GM23338 (cell line): ENCODE measurements at regions not wholly inside any gene's neighbourhood (a gene's known extent, or its start where the extent isn't known, plus 50 kb on each side); places are given as distances from the start of the nearest gene placed in this dataset.

Experiments used
- CREB1 ChIP-seq: fragments of 250-450 bp; sonication (Bioruptor Pico); IDR thresholded peaks from 2 replicates; pipeline ENCODE4 v1.5.0; 2020; ENCODE audit warnings: low read depth, mild to moderate bottlenecking, moderate library complexity
- EZH2 ChIP-seq: fragments of 200-600 bp; sonication (generic); IDR thresholded peaks from one replicate; pipeline ENCODE4 v1.8.0; 2017; ENCODE audit warnings: antibody characterized with exemption, mild to moderate bottlenecking, low read depth; ENCODE audit not compliant: unreplicated experiment
- EZH2phosphoT487 ChIP-seq: fragments of 200-600 bp; sonication (generic); IDR thresholded peaks from one replicate; pipeline ENCODE4 v1.8.1; 2018; ENCODE audit warnings: antibody characterized with exemption; ENCODE audit not compliant: unreplicated experiment
- JUNB ChIP-seq: IDR thresholded peaks from one replicate; pipeline ENCODE4 v1.6.1; 2016; ENCODE audit warnings: antibody characterized with exemption; ENCODE audit not compliant: unreplicated experiment
- NANOG ChIP-seq: IDR thresholded peaks from 2 replicates; pipeline ENCODE4 v1.6.1; 2016; ENCODE audit warnings: antibody characterized with exemption, borderline replicate concordance
- POLR2AphosphoS5 ChIP-seq: IDR thresholded peaks from 2 replicates; pipeline ENCODE4 v1.6.1; 2016; ENCODE audit warnings: antibody characterized with exemption, low read depth
- ZNF331 ChIP-seq: fragments of 250-450 bp; sonication (Bioruptor Pico); IDR thresholded peaks from 2 replicates; pipeline ENCODE4 v1.5.0; 2020; ENCODE audit warnings: low read depth, mild to moderate bottlenecking, moderate library complexity
- TF ChIP-seq, protein P1 (sequence below), 2 experiments: fragments of 200-600 bp in 1 of 2; sonication (generic) in 1 of 2; conservative IDR thresholded peaks; 2 replicates each; pipeline versions ENCODE4 v1.5.1 to v1.6.1; 2016 to 2017; ENCODE audit warnings: antibody characterized with exemption in 2 of 2, low read depth in 2 of 2, mild to moderate bottlenecking in 2 of 2, moderate library complexity in 1 of 2
- TF ChIP-seq, protein P2 (sequence below): IDR thresholded peaks from 2 replicates; pipeline ENCODE4 v1.6.1; 2016; ENCODE audit warnings: antibody characterized with exemption
- TF ChIP-seq, protein P3 (sequence below): IDR thresholded peaks from one replicate; pipeline ENCODE4 v1.6.1; 2018; ENCODE audit warnings: antibody characterized with exemption; ENCODE audit not compliant: unreplicated experiment

DNA sequence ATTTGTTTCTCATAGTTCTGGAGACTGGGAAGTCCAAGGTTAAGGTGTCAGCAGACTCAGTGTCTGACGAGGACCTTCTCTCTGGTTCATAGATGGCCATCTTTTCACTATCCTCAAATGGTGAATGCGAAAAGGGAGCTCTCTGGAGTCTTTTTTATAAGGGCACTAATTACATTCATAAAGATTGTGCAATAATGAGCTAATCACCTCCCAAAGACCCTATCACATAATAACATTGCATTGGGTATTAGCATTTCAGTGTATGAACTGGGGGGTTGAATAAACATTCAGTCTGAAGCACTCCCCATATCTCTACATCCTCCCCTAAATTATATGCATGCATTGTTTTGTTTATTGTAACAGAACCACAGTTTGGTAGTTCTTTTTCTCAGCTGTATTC, 1086.5 kb downstream of the CDH11 start:
- TF ChIP-seq, protein P1, sequence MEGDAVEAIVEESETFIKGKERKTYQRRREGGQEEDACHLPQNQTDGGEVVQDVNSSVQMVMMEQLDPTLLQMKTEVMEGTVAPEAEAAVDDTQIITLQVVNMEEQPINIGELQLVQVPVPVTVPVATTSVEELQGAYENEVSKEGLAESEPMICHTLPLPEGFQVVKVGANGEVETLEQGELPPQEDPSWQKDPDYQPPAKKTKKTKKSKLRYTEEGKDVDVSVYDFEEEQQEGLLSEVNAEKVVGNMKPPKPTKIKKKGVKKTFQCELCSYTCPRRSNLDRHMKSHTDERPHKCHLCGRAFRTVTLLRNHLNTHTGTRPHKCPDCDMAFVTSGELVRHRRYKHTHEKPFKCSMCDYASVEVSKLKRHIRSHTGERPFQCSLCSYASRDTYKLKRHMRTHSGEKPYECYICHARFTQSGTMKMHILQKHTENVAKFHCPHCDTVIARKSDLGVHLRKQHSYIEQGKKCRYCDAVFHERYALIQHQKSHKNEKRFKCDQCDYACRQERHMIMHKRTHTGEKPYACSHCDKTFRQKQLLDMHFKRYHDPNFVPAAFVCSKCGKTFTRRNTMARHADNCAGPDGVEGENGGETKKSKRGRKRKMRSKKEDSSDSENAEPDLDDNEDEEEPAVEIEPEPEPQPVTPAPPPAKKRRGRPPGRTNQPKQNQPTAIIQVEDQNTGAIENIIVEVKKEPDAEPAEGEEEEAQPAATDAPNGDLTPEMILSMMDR (conservative IDR thresholded peaks at IDR 0.05; ENCODE audit: low read depth in 2 of 2), result no peak
- no peak for TF ChIP-seq CREB1 (CRISPR knock-in tag)
- no peak for TF ChIP-seq ZNF331 (CRISPR knock-in tag)
- TF ChIP-seq, protein P2, sequence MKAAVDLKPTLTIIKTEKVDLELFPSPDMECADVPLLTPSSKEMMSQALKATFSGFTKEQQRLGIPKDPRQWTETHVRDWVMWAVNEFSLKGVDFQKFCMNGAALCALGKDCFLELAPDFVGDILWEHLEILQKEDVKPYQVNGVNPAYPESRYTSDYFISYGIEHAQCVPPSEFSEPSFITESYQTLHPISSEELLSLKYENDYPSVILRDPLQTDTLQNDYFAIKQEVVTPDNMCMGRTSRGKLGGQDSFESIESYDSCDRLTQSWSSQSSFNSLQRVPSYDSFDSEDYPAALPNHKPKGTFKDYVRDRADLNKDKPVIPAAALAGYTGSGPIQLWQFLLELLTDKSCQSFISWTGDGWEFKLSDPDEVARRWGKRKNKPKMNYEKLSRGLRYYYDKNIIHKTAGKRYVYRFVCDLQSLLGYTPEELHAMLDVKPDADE, result no peak
- no peak for TF ChIP-seq EZH2
- no peak for TF ChIP-seq JUNB
- no peak for TF ChIP-seq POLR2AphosphoS5
- no peak for TF ChIP-seq EZH2phosphoT487
- TF ChIP-seq, protein P3, sequence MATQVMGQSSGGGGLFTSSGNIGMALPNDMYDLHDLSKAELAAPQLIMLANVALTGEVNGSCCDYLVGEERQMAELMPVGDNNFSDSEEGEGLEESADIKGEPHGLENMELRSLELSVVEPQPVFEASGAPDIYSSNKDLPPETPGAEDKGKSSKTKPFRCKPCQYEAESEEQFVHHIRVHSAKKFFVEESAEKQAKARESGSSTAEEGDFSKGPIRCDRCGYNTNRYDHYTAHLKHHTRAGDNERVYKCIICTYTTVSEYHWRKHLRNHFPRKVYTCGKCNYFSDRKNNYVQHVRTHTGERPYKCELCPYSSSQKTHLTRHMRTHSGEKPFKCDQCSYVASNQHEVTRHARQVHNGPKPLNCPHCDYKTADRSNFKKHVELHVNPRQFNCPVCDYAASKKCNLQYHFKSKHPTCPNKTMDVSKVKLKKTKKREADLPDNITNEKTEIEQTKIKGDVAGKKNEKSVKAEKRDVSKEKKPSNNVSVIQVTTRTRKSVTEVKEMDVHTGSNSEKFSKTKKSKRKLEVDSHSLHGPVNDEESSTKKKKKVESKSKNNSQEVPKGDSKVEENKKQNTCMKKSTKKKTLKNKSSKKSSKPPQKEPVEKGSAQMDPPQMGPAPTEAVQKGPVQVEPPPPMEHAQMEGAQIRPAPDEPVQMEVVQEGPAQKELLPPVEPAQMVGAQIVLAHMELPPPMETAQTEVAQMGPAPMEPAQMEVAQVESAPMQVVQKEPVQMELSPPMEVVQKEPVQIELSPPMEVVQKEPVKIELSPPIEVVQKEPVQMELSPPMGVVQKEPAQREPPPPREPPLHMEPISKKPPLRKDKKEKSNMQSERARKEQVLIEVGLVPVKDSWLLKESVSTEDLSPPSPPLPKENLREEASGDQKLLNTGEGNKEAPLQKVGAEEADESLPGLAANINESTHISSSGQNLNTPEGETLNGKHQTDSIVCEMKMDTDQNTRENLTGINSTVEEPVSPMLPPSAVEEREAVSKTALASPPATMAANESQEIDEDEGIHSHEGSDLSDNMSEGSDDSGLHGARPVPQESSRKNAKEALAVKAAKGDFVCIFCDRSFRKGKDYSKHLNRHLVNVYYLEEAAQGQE, result no peak
- TF ChIP-seq NANOG, result no peak
